NCI-H2171 (cell line): ENCODE measurements at regions not wholly inside any gene's neighbourhood (a gene's known extent, or its start where the extent isn't known, plus 50 kb on each side); places are given as distances from the start of the nearest gene placed in this dataset.
"Not testable (repeated sequence)": the region's sequence is repeated elsewhere in the genome, so short reads cannot be mapped to it uniquely, and the experiment has no call there.

Experiments used
- DNase-seq: peaks from one replicate; lab custom pipeline; 2025; lab: John Stamatoyannopoulos, UW

DNA sequence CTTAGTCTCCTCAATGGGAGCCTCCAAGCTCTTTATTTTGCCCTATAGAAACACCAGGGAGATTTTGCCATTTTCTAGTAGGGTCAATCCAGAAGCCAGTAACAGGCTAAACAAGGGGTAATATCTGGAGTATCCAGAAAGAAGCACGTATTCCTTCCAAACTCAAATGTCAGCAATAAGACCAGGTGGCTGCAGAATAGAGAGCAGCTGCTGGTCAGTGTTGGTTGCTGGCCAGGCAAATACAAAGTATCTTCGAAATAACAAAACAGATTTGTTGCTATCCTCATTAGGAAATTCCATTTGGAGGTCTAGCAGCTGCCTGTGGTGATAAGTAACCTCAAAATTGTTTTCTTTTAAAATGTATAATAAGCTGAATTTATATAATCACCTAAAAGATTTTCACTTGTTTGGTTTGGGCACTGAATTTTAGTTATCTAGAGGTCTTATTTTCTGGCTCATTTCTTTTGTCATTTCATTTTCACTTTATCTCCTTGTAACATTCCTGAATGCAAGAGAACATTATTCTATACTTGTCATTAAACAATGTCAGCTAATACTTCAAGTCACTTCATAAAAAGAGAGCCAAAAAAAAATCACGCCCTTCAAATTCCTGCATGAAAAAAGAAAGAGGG lies 320.6 kb downstream of the DTHD1 start:
- no peak for DNase-seq

DNA sequence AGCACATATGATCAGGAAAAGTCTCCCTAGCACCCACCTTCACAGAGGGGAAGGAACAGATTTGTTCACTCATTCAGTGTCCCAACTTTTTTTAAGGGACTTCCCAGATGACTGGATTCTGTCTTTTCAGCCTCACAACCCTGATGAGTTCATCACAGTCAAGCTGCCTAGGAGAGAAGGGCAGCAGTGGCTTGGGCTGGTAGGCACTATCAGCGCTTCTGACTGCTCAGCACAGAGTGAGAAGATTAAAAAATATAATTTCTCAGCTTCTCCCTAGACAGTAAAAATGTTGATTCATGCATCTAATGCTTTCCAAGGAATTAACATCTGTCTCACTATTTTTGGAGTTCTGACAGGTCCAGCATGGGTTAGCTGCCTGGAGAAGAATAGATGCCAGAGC lies 328.2 kb downstream of the DTHD1 start:
- no peak for DNase-seq

DNA sequence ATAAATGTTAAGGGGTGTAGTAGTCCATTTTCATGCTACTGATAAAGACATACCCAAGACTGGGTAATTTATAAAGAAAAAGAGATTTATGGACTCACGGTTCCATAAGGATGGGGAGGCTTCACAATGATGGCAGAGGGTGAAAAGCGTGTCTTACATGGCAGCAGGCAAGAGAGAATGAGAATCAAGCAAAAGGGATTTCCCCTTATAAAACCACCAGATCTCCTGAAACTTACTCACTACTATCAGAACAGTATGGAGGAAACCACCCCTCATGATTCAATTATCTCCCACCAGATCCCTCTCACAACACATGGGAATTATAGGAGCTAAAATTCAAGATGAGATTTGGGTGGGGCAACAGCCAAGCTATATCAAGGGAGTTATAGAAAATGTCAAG lies 329.2 kb downstream of the DTHD1 start:
- DNase-seq: no peak

DNA sequence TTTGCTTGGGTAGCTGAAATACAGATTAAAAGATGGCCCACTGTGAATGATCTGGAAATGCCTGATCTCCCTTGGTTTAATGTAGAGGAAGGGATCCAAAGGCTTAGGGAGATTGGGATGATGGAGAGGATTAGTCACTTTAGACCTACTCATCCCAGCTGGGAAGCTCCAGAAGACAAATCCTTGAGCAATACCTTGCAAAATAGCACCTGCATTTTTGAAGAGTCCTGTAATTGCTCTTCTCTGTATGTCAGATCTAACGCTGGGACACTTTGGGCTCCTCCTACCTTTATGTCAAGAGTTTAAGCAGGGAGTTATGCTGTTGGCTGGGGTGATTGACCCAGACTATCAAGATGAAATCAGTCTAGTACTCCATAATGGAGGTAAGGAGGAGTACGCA lies 331.7 kb downstream of the DTHD1 start:
- DNase-seq: not testable (repeated sequence)

DNA sequence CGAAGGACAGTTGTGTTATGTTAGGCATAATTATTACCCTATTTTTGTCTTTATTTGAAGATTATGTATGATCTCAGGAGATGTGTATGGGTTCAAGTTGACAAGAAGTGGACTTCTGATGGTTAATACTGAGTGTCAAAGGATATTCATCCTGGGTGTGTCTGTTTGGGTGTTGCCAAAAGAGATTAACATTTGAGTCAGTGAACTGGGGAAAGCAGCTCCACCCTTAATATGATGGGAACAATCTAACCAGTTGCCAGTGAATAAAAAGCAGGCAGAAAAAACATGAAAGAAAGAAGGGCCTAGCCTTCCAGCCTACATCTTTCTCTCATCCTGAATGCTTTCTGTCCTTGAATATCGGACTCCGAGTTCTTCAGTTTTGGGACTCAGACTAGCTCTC lies 332.6 kb downstream of the DTHD1 start:
- no peak for DNase-seq

DNA sequence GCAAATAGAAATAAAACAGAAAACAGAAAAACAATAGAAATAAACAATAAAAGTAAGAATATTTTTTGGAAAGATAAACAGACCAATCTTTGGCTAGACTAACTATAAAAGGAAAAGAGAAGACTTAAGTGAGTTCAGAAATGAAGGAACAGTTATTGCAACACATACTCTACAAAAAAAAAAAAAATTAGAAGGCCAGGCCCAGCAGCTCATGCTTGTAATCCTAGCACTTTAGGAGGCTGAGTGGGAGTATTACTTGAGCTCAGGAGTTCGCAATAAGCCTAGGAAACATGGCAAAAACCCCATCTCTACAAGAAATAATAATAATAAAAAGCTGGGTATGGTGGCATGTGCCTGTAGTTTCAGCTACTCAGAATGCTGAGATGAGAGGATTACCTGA lies 336.7 kb downstream of the DTHD1 start:
- DNase-seq: no peak

DNA sequence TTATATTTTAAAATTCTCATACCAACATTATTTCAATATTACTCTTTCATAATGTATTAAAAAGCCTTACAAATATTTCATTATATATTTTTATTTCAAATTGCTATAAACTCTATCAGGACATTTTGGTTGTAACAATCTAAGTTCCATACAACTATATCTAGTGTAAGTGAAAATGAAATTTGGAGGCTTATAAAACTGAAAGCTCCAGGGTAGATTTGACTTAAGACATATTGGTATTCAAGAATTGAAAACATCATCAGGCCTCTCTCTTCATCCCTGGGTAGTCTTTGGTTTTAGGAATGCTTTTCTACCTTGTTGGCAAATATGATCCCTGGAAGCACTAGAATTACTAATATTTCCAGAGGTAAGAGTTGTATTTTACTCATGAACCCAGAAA lies 342.6 kb downstream of the DTHD1 start:
- no peak for DNase-seq

DNA sequence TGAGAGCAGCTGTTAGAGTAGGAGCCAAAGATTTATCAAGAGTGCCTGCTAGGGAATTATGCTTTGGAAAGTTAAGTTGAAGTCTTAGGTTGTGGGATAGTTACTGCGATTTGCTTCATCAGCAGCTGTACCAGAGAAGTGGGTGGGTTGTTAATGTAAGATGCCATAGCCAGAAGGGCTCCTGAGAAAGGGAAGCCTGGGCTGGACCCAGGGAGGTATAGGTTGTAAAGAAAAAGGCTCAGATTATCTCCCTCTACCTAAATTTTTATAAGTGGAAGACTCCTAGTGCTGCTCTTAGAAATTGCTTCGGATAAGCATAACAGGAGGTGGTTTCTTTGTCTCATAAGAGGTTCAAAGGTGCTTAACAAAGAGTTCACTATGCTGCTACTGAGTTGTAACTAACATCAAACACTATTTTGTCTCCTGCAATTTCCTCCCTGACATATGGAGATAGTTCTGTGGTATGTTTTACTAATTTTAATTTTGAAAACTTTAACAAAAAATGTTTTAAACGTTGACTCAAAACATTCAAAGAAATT lies 356.9 kb downstream of the DTHD1 start:
- DNase-seq: no peak

DNA sequence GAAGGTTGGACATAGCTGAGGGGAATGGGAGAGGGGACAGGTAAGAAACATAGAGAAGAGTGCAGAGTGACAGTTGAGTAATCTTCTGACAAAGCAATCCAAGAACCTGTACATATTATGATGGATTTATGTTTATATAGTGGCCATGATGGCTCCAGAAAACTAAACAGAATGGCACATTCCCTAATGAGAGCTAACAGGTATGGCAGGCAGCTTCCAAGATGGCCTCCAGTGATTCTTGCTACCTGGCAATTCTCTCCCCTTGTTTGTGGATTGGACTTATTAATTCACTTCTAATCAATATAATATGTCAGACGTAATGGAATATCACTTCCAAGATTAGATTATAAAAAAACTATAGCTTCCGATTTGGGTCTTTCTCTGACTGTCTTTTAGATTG lies 359.5 kb downstream of the DTHD1 start:
- DNase-seq: no peak

DNA sequence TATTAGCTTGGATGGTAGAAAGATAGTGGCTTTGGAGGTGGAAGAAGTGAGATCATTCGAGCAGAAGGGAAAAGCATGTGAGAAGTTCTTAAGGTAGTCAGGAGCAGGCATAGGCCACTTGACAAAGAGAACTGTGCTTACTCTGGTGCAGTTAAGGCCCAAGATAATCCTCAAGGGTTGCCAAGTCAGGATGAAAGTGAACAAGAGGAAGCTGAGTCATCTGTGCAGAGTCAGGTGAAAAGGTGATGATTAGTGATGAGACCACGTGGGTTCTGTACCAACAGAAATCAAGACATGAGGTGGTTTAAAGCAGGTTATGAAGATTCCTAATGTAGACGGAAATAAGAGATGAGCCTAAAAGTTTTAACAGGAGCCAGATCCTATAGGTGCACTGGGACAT lies 369.8 kb downstream of the DTHD1 start:
- no peak for DNase-seq

DNA sequence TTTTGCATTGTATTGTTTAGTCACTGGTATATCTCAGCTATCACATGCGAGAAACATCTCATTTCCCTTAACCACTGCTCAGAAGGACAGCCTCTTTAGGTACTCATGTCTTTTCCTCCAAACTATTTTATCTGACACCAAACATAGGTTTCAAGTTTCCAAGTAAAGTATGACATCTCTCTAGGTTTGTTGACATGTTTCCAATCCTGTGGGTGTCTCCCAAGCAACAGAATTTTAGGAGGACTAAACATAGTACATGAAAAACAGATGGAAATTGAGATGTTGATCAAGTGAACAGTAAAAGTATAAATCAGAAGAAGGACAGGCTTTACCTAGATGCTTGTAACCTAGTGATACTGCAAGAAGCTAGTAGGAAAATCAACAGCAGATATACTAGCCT lies 371.4 kb downstream of the DTHD1 start:
- no peak for DNase-seq

DNA sequence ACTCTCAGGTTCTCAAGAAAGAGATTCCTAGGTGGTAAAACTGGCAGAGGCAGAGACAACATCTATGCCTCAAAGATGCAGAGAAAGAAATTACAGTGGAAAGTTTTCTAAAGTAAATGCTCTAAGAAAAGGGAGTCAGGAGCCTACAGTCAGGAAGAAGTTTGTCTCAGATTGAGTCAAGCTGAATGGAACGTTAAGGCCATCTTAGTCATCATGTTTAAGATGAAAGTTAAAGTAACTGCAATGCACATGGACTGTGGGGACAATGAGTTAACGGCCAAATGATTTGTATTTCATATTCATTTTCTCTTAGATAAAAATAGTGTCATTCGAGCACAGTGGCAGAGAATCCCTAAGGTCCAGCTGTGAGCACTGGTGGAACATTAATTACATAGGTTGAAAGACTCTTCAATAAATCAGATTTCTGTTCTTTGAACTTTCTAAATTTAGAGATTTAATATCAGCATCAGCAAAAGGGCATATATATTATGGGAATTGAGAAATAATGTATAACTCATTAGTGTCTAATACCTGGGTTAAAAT lies 384.6 kb downstream of the DTHD1 start:
- no peak for DNase-seq

DNA sequence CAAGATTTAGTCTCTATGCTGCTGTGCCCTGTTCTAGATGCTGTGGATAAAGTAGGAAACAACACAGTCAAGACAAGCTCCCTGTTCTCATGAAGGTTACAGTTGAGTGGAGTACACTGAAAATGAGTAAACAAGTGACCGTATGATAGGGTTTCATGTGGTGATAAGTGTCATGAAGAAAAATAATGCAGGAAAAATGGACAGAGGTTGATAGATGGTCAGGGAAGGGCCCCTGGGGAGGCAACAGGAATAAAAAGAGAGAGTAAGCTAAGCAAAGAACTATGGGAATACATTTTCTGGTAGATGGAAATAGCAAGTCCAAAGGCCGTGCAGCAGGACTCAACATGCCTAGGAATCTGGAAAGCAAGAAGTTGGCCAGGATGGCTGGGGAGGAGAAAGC lies 394.0 kb downstream of the DTHD1 start:
- DNase-seq: no peak

DNA sequence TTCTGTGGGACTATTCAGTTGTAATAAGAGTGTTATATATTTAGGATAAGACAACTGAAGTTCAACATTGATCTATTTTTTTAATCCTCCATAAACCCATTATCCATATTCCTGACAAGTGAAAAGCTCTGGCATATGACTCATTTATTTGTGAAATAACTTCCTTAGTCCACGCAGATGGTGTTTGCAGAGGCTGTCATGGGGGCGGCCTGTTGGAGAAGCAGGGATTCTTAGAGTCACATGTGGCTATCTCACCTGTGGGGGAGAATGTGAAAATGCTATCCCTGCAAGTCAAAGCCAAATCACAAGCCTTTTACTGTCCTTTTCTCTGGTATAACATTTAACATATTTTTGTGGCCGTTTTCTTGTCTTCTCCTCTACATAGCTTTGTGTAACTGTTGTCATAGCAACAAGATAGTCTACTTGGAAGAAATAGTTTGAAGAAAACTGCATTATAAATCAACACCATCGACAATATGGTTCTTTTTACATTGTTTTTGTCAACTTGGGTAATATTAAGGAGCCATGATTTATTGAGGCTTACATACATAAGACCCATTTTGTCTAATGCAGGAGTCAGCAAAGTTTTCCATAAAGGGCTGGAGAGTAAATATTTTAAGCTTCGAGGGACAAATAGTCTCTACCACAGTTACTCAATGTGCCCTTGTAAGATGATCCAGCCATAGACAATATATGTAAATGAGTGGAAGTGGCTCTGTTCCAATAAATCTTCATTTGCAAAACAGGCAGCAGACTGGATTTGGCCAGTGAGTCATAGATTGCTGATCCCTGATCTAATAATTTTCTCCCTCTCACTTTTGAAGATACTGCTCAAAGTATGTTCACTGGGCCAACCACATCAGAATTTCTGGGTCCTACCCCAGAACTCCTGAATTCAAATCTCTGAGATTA lies 395.0 kb downstream of the DTHD1 start:
- DNase-seq: peak; percentile 3

DNA sequence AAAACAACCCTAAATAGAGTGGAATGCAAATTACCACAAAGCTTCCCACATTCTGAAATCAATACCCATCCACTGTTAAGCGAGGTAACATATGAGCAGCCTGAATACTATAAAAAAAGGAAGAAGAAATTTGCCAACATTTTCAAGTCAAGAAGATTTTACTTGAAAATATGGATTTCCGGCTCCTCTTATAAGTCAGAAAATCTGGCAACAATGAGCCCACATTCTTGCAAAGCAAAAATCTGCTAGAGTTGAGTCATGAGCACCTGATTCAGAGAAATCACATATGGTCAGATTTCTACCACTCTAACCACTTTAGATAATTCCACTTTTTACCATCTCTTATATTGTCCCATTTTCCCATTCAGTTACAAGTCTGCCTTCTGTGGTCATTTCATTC lies 395.7 kb downstream of the DTHD1 start:
- DNase-seq: no peak

DNA sequence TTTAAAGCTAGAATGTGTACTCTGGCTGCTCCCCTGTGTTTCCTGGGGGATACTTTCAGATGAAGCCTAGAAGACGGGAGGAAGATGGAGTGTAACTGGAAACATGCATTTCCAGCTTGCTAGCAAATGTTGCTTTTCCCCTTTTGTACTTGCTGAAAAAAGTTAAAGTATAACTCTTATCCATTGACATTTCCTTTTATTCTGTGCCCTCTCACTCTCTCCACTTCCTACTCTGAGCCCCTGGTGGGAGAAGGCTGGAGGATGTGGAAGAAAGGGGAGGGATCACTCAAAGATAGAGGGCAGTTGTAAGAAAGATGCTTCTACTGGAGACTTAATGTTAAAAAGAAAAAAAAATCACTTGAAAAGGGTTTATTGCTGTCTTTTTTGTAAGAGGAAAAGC lies 396.5 kb downstream of the DTHD1 start:
- no peak for DNase-seq

DNA sequence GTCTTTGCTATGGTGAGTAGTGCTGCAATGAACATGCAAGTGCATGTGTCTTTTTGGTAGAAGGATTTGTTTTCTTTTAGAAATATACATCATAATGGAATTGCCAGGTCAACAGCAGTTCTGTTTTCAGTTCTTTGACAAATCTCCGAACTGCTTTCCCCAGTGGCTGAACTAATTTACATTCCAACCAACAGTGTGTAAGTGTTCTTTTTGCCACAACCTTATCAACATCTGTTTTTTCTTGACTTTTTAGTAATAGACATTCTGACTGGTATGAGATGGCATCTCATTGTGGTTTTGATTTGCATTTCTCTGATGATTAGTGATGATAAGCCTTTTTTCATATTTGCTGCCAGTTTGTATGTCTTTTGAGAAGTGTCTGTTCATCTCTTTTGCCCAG lies 406.3 kb downstream of the DTHD1 start:
- no peak for DNase-seq

DNA sequence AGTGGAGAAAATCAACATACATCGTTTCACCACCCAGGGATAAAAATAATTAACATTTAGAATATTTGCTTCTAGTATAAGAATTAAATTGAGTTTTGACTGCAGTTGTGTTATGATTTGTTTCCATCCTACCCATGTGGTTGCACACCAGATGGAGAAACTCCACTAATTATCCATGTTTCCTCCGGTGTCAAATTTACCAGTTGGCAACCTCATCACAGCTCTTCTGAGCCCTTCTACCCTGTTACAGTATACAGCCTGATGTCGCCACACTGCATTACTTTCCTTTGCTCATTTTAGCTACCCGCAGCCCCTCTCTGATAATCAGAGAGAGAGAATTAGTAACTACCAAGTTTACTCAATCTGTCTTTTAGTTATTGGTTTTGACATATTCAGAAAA lies 411.2 kb downstream of the DTHD1 start:
- peak; percentile 65 for DNase-seq

DNA sequence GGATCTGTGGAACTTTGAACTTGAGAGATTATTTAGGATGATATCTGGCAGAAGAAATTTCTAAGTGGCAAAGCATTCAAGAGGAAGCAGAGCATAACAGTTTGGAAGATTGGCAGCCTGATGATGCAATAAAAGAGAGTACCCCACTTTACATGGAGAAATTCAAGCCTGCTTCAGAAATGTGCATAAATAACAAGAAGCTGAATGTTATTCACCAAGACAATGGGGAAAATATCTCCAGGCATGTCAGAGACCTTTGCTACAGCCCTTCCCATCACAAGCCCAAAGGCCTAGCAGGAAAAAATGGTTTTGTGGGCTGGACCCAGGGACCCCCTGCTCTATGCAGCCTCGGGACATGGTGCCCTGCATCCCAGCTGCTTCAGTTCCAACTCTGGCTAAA lies 420.8 kb downstream of the DTHD1 start:
- DNase-seq: no peak

DNA sequence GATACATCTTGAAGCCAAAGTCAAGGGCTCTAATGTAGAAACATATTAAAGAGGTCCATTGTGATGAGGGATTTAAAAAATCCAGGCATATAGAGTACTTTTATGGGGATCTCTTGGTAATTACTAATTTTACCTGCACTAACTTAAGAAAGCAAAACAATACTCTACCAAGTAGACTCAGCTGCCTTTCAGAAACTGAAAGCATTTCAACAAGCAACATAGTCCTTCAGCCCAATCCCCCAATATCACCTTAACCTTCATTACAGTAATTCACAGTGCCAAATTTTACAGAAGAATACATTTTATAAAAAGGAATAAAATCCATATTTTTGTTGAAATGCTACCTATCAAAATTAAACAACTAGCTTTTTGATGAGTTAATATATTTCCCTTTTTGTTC lies 422.9 kb downstream of the DTHD1 start:
- DNase-seq: no peak

DNA sequence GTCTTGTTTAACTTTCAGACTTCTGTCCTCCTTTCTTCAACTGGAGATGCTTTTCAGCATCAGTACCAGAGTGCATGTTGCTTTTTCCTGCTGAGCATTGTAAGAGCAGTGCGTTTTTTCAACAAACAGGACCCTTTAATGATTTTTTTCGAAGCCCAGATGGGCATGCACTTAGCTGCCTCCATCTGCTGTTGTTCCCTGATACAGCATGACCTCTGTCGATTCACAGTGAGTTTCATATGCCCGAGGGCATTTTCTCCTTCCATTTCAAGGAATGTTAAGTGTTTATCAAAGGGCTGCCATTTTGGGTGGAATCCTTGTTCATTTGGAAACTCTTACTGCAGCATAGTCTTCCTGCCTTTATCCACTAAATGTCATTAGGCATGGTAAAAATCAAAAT lies 428.6 kb downstream of the DTHD1 start:
- peak; percentile 24 for DNase-seq

DNA sequence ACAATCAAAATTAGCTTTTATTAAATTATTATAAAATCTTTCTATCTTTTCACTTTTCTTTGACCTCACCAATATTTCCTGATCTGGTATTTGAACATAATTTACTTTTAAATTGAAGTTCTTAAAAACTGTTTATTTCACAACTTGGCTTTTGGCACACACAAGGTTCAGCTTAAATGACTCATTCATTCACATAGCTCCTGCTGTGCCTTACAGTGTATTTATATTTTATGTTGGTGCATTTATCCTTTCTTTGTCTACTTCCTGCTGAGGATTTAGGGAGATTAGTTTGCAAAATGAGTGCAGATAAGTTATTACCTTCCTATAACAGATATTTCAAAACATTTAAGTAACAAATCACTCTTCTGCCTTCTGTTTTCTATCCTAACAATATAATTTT lies 430.6 kb downstream of the DTHD1 start:
- DNase-seq: no peak

DNA sequence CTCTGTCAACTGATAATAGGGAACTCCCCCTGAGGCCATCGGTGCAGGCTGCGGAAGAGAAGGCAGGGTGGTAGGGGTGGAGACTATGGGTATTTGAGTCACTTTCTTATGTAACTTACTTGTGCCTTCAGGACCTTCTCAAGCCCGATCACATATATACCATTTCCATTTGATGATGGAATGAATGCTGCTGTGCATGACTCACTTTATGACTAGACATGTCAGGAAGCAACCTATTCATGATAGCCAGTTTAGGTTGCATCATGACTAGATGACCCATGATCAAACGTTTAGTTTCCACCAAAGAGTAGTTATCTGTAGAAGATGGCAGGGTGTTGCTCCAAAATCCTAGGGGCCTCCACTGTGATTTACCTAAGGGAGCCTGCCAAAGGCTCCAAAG lies 435.5 kb downstream of the DTHD1 start:
- DNase-seq: no peak
